Neural crest cell (in vitro differentiated cells): ENCODE measurements at regions not wholly inside any gene's neighbourhood (a gene's known extent, or its start where the extent isn't known, plus 50 kb on each side); places are given as distances from the start of the nearest gene placed in this dataset.

Experiments
- DNase-seq: peaks from one replicate; pipeline ENCODE4 v3.0.0; 2021; ENCODE audit warnings: low read depth, mixed read lengths, low spot score
- H3K27ac Mint-ChIP-seq: one replicate; pipeline ENCODE4 v1.8.0; 2021; ENCODE audit warnings: mild to moderate bottlenecking, mixed read lengths; ENCODE audit not compliant: unreplicated experiment
- H3K27me3 Mint-ChIP-seq: 2 replicates; pipeline ENCODE4 v1.8.0; 2021; ENCODE audit warnings: low read depth, mild to moderate bottlenecking, mixed read lengths
- H3K36me3 Mint-ChIP-seq: 2 replicates; pipeline ENCODE4 v1.8.0; 2021; ENCODE audit warnings: low read depth, mild to moderate bottlenecking, mixed read lengths
- H3K4me1 Mint-ChIP-seq: 2 replicates; pipeline ENCODE4 v1.8.0; 2021; ENCODE audit warnings: mixed read lengths
- H3K4me3 Mint-ChIP-seq: one replicate; pipeline ENCODE4 v1.8.0; 2021; ENCODE audit warnings: mild to moderate bottlenecking, mixed read lengths
- H3K9me3 Mint-ChIP-seq: 2 replicates; pipeline ENCODE4 v1.8.0; 2021; ENCODE audit warnings: mixed read lengths
- CTCF ChIP-seq: fragments of 200-600 bp; sonication (generic); conservative IDR thresholded peaks from 2 replicates; pipeline ENCODE4 v1.5.0; 2021; ENCODE audit warnings: antibody characterized with exemption, mild to moderate bottlenecking

- no peak for DNase-seq
- Mint-ChIP-seq H3K36me3 (peaks cover 7% of the 10 kb centered on the region), H3K27me3 (no peaks in the 10 kb centered on the region), H3K4me3 (no peak overlapping the region), H3K4me1 (peaks cover 29% of the 10 kb centered on the region), H3K27ac (no peak overlapping the region), H3K9me3 (peaks cover 14% of the 10 kb centered on the region)
- no peak for TF ChIP-seq CTCF
These were observed 181.4 kb upstream of the WSCD1 start for GRCh38 chr17:5888811-5889210.

GRCh38 chr17:5892921-5893675 is 177.1 kb upstream of the WSCD1 start:
- Mint-ChIP-seq H3K9me3 (peaks cover 12% of the 10 kb centered on the region), H3K4me3 (peak overlapping the region; percentile 38), H3K4me1 (peaks cover 56% of the 10 kb centered on the region), H3K27me3 (no peaks in the 10 kb centered on the region), H3K27ac (peak overlapping the region; percentile 52), H3K36me3 (peaks cover 7% of the 10 kb centered on the region)
- DNase-seq = no peak
- no peak for TF ChIP-seq CTCF

GRCh38 chr17:5893741-5894140 is 176.4 kb upstream of the WSCD1 start:
- Mint-ChIP-seq H3K9me3 (peaks cover 12% of the 10 kb centered on the region), H3K4me1 (peaks cover 61% of the 10 kb centered on the region), H3K4me3 (peak overlapping the region; percentile 1), H3K27ac (peak overlapping the region; percentile 52), H3K36me3 (peaks cover 7% of the 10 kb centered on the region), H3K27me3 (no peaks in the 10 kb centered on the region)
- TF ChIP-seq CTCF = no peak
- DNase-seq = no peak

GRCh38 chr17:5895276-5895675 is 174.9 kb upstream of the WSCD1 start:
- TF ChIP-seq CTCF = no peak
- no peaks in the 10 kb centered on the region for H3K27me3 Mint-ChIP-seq
- H3K27ac Mint-ChIP-seq = peak overlapping the region; percentile 70
- no peak for DNase-seq
- H3K4me1 Mint-ChIP-seq = peaks cover 61% of the 10 kb centered on the region
- H3K36me3 Mint-ChIP-seq = peaks cover under 1% of the 10 kb centered on the region
- H3K4me3 Mint-ChIP-seq = peak overlapping the region; percentile 33
- H3K9me3 Mint-ChIP-seq = peaks cover 3% of the 10 kb centered on the region

- TF ChIP-seq CTCF = no peak
- Mint-ChIP-seq H3K4me3 (no peak overlapping the region), H3K36me3 (no peaks in the 10 kb centered on the region), H3K27me3 (no peaks in the 10 kb centered on the region), H3K27ac (no peak overlapping the region), H3K4me1 (peaks cover 61% of the 10 kb centered on the region), H3K9me3 (peaks cover 2% of the 10 kb centered on the region)
- DNase-seq = no peak
These were observed 174.0 kb upstream of the WSCD1 start for GRCh38 chr17:5896215-5896614.
